Activated CD4-positive, alpha-beta T cell treated with anti-CD3 and anti-CD28 coated beads, Interleukin-2, amount 10 ng/mL, durations not matched to agents 24 days and 14 days (primary cell): ENCODE measurements at regions not wholly inside any gene's neighbourhood (a gene's known extent, or its start where the extent isn't known, plus 50 kb on each side); places are given as distances from the start of the nearest gene placed in this dataset.

Source experiments
- DNase-seq: peaks from one replicate; pipeline ENCODE4 v3.0.0; 2022
- H3K27ac Mint-ChIP-seq: one replicate; pipeline ENCODE4 v1.8.0; 2022; ENCODE audit warnings: mild to moderate bottlenecking, mixed read lengths
- H3K27me3 Mint-ChIP-seq: one replicate; pipeline ENCODE4 v1.8.0; 2022; ENCODE audit warnings: mixed read lengths
- H3K36me3 Mint-ChIP-seq: one replicate; pipeline ENCODE4 v1.8.0; 2022; ENCODE audit warnings: low read depth, mild to moderate bottlenecking, mixed read lengths
- H3K4me1 Mint-ChIP-seq: one replicate; pipeline ENCODE4 v1.8.0; 2021; ENCODE audit warnings: mixed read lengths
- H3K4me3 Mint-ChIP-seq: one replicate; pipeline ENCODE4 v1.8.0; 2022; ENCODE audit warnings: mild to moderate bottlenecking, moderate library complexity, mixed read lengths
- H3K9me3 Mint-ChIP-seq: one replicate; pipeline ENCODE4 v1.8.0; 2021; ENCODE audit warnings: mixed read lengths
- intact Hi-C: fragments of 100-400 bp; cut with micrococcal nuclease; formaldehyde crosslinking; loops from one replicate; pipeline ENCODE4 v1.15.1; 2023

GRCh38 chr11:103530257-103530656 is 421.0 kb downstream of the DYNC2H1 start:
- no peak for DNase-seq
- Mint-ChIP-seq H3K27me3 (peaks cover 2% of the 10 kb centered on the region), H3K9me3 (no peaks in the 10 kb centered on the region)

GRCh38 chr11:103532133-103532788 is 423.0 kb downstream of the DYNC2H1 start:
- no peaks in the 10 kb centered on the region for H3K36me3 Mint-ChIP-seq
- no peaks in the 10 kb centered on the region for H3K4me1 Mint-ChIP-seq
- peaks cover 2% of the 10 kb centered on the region for H3K27me3 Mint-ChIP-seq
- no peak overlapping the region for H3K27ac Mint-ChIP-seq
- H3K9me3 Mint-ChIP-seq = no peaks in the 10 kb centered on the region
- DNase-seq = no peak
- H3K4me3 Mint-ChIP-seq = no peak overlapping the region
- intact Hi-C loops = no loop called here

More at GRCh38 chr11:103530257-103530656, 421.0 kb downstream of the DYNC2H1 start:
- Mint-ChIP-seq H3K27ac (no peak overlapping the region), H3K4me3 (no peak overlapping the region), H3K36me3 (no peaks in the 10 kb centered on the region), H3K4me1 (no peaks in the 10 kb centered on the region)
- intact Hi-C loops = no loop called here

GRCh38 chr11:103534191-103534590 is 425.0 kb downstream of the DYNC2H1 start:
- Mint-ChIP-seq H3K9me3 (no peaks in the 10 kb centered on the region), H3K27me3 (peaks cover 2% of the 10 kb centered on the region), H3K27ac (no peak overlapping the region), H3K36me3 (no peaks in the 10 kb centered on the region), H3K4me3 (no peak overlapping the region), H3K4me1 (no peaks in the 10 kb centered on the region)
- DNase-seq = no peak
- intact Hi-C loops = no loop called here

DNA sequence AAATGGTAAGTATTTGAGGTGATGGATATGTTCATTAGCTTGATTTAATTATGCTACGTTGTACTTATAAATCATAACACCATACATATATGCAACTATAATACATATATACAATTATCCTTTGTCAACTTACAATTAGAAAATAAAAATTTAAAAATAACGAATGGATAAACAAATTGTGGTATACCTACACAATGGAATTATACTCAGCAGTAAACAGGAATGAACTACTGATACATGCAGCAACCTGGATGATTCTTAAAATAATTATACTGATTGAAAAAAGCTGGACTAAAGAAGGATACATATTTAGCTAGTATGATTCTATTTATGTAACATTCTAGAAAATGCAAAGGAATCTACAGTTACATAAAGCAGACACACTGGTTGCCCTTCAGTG is 425.7 kb downstream of the DYNC2H1 start:
- H3K4me3 Mint-ChIP-seq = no peak overlapping the region
- intact Hi-C loops = loop anchor here (5.0 kb wide), 1 partner anchor 208 kb away; no protein-coding TSS in a partner anchor
- H3K36me3 Mint-ChIP-seq = no peaks in the 10 kb centered on the region

GRCh38 chr11:103536335-103536722 is 427.1 kb downstream of the DYNC2H1 start:
- H3K27me3 Mint-ChIP-seq = peaks cover 2% of the 10 kb centered on the region
- no peaks in the 10 kb centered on the region for H3K4me1 Mint-ChIP-seq
- H3K9me3 Mint-ChIP-seq = no peaks in the 10 kb centered on the region
- no peak for DNase-seq
- no peak overlapping the region for H3K4me3 Mint-ChIP-seq
- H3K27ac Mint-ChIP-seq = no peak overlapping the region
- H3K36me3 Mint-ChIP-seq = no peaks in the 10 kb centered on the region
- intact Hi-C loops = loop anchor here (5.0 kb wide), 1 partner anchor 209 kb away; no protein-coding TSS in a partner anchor

More for the DNA sequence above, 425.7 kb downstream of the DYNC2H1 start:
- H3K27me3 Mint-ChIP-seq = peaks cover 2% of the 10 kb centered on the region
- no peaks in the 10 kb centered on the region for H3K4me1 Mint-ChIP-seq
- no peak for DNase-seq
- no peak overlapping the region for H3K27ac Mint-ChIP-seq
- no peaks in the 10 kb centered on the region for H3K9me3 Mint-ChIP-seq

DNA sequence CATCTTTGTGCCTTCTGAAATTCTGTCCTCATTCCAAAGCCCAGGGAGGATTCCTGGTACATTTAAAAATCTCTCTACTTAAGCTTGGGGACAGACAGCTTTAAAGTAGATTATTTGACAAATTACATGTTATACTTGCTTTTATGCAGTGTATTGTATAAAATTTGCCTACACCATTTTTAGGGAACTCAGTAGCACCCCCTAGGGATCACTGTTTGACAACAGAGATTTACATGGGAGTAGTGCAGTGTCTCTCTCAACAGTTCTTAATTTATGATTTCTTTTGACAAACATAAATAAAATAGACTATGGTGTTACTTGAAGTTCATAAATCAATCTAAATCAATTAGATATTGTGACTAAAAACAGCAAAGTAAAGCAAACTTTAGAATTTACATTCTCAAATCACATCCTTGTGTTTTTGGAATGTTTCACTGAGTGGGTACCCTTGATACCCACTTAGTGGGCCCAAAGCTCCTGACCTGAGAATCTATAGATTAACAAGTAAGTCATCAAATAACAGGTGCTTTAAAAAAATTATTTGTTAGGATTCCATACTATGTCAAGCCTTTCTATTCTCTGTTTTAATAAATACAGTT is 428.8 kb downstream of the DYNC2H1 start:
- H3K36me3 Mint-ChIP-seq = no peaks in the 10 kb centered on the region
- no peak overlapping the region for H3K27ac Mint-ChIP-seq
- no peak for DNase-seq
- H3K4me3 Mint-ChIP-seq = no peak overlapping the region
- H3K9me3 Mint-ChIP-seq = no peaks in the 10 kb centered on the region
- intact Hi-C loops = loop anchor here (5.0 kb wide), 1 partner anchor 211 kb away; no protein-coding TSS in a partner anchor
- peaks cover under 1% of the 10 kb centered on the region for H3K27me3 Mint-ChIP-seq
- H3K4me1 Mint-ChIP-seq = no peaks in the 10 kb centered on the region

- H3K9me3 Mint-ChIP-seq = no peaks in the 10 kb centered on the region
- intact Hi-C loops = loop anchor here (5.0 kb wide), 1 partner anchor 212 kb away; no protein-coding TSS in a partner anchor
Observed at GRCh38 chr11:103539166-103539565, 429.9 kb downstream of the DYNC2H1 start.

GRCh38 chr11:103541186-103541795 is 432.1 kb downstream of the DYNC2H1 start:
- intact Hi-C loops = no loop called here
- H3K4me1 Mint-ChIP-seq = no peaks in the 10 kb centered on the region
- no peaks in the 10 kb centered on the region for H3K36me3 Mint-ChIP-seq
- no peaks in the 10 kb centered on the region for H3K9me3 Mint-ChIP-seq
- no peaks in the 10 kb centered on the region for H3K27me3 Mint-ChIP-seq
- H3K4me3 Mint-ChIP-seq = no peak overlapping the region
- no peak for DNase-seq
- H3K27ac Mint-ChIP-seq = no peak overlapping the region

More at GRCh38 chr11:103539166-103539565, 429.9 kb downstream of the DYNC2H1 start:
- Mint-ChIP-seq H3K36me3 (no peaks in the 10 kb centered on the region), H3K4me1 (no peaks in the 10 kb centered on the region), H3K4me3 (no peak overlapping the region), H3K27ac (no peak overlapping the region), H3K27me3 (no peaks in the 10 kb centered on the region)
- no peak for DNase-seq

GRCh38 chr11:103542851-103543250 is 433.6 kb downstream of the DYNC2H1 start:
- intact Hi-C loops = no loop called here
- Mint-ChIP-seq H3K36me3 (no peaks in the 10 kb centered on the region), H3K4me3 (no peak overlapping the region), H3K27ac (no peak overlapping the region), H3K4me1 (no peaks in the 10 kb centered on the region), H3K9me3 (no peaks in the 10 kb centered on the region), H3K27me3 (no peaks in the 10 kb centered on the region)
- DNase-seq = no peak

- H3K27ac Mint-ChIP-seq = no peak overlapping the region
- DNase-seq = no peak
- intact Hi-C loops = no loop called here
- H3K9me3 Mint-ChIP-seq = no peaks in the 10 kb centered on the region
- no peaks in the 10 kb centered on the region for H3K27me3 Mint-ChIP-seq
- no peaks in the 10 kb centered on the region for H3K36me3 Mint-ChIP-seq
- H3K4me1 Mint-ChIP-seq = no peaks in the 10 kb centered on the region
- no peak overlapping the region for H3K4me3 Mint-ChIP-seq
Observed at GRCh38 chr11:103543456-103543855, 434.2 kb downstream of the DYNC2H1 start.

GRCh38 chr11:103544874-103545273 is 435.6 kb downstream of the DYNC2H1 start:
- intact Hi-C loops = no loop called here
- no peaks in the 10 kb centered on the region for H3K27me3 Mint-ChIP-seq
- H3K36me3 Mint-ChIP-seq = no peaks in the 10 kb centered on the region
- H3K4me1 Mint-ChIP-seq = no peaks in the 10 kb centered on the region
- no peaks in the 10 kb centered on the region for H3K9me3 Mint-ChIP-seq
- DNase-seq = no peak
- no peak overlapping the region for H3K27ac Mint-ChIP-seq
- no peak overlapping the region for H3K4me3 Mint-ChIP-seq

- no peak overlapping the region for H3K27ac Mint-ChIP-seq
- DNase-seq = no peak
- no peaks in the 10 kb centered on the region for H3K4me1 Mint-ChIP-seq
- H3K27me3 Mint-ChIP-seq = no peaks in the 10 kb centered on the region
- H3K9me3 Mint-ChIP-seq = no peaks in the 10 kb centered on the region
- no peaks in the 10 kb centered on the region for H3K36me3 Mint-ChIP-seq
- no peak overlapping the region for H3K4me3 Mint-ChIP-seq
- intact Hi-C loops = no loop called here
Observed at GRCh38 chr11:103545551-103545950, 436.3 kb downstream of the DYNC2H1 start.

DNA sequence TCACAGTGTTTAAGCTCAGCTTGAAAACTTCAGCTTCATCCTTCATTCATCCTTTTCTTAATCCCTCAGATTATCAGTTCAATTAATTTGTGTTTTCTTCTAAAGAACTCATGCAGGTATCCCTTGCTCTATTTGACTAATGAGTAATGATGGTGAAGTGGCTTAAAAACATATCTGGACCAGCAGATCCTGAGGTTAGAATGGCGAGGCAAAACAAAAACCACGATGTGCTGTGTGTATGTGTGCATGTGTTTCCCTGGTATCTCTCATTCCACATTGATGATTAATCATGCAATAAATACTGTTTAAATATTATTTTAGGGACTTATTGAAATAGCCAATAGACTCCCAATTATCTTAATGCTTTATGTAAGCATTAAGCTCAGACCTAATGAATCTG is 437.0 kb downstream of the DYNC2H1 start:
- DNase-seq = no peak
- H3K9me3 Mint-ChIP-seq = no peaks in the 10 kb centered on the region
- no peaks in the 10 kb centered on the region for H3K4me1 Mint-ChIP-seq
- H3K4me3 Mint-ChIP-seq = no peak overlapping the region
- no peaks in the 10 kb centered on the region for H3K36me3 Mint-ChIP-seq
- no peaks in the 10 kb centered on the region for H3K27me3 Mint-ChIP-seq
- H3K27ac Mint-ChIP-seq = no peak overlapping the region
- intact Hi-C loops = no loop called here

DNA sequence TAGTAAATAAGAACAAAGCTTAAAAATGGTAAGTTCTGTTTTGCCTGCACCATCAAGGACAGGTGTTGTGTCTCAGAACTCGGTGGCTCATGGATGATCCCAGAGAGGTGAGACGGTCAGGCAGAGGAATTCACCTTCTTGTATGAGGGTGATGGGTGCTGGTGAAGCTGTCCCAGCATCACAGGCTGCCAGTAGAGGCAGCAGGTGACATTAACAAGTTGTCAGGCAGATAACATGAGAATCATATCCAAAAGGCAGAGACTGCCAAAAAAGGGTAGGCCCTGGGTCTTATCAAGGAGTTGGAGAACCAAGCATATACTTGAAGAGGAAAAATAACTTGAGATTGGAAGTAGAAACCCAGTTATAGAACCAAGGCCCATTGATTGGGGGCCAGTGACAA is 437.8 kb downstream of the DYNC2H1 start:
- intact Hi-C loops = no loop called here
- Mint-ChIP-seq H3K4me1 (no peaks in the 10 kb centered on the region), H3K27me3 (no peaks in the 10 kb centered on the region), H3K4me3 (no peak overlapping the region), H3K9me3 (no peaks in the 10 kb centered on the region), H3K27ac (no peak overlapping the region), H3K36me3 (no peaks in the 10 kb centered on the region)
- DNase-seq = no peak
